ENCODE measurements at regions not wholly inside any gene's neighbourhood (a gene's known extent, or its start where the extent isn't known, plus 50 kb on each side); places are given as distances from the start of the nearest gene placed in this dataset.

- TF ChIP-seq CTCF (IDR thresholded peaks at IDR 0.05), result no peak
- TF ChIP-seq POLR2A (IDR thresholded peaks at IDR 0.05), result no peak
- no peak for TF ChIP-seq EP300 (IDR thresholded peaks at IDR 0.05)
- TF ChIP-seq POLR2AphosphoS5 (IDR thresholded peaks at IDR 0.05), result no peak
Observed at GRCh38 chr1:157200451-157200850, 62.3 kb upstream of the ETV3 start.
